Posterior vena cava (tissue), 2 donors: ENCODE measurements at regions not wholly inside any gene's neighbourhood (a gene's known extent, or its start where the extent isn't known, plus 50 kb on each side); places are given as distances from the start of the nearest gene placed in this dataset.

ENCODE experiments used
- DNase-seq: peaks from one replicate; pipeline ENCODE4 v3.0.0-alpha.2; 2020; ENCODE audit warnings: low spot score
- intact Hi-C, 2 donors: fragments of 100-400 bp; cut with DNase I; formaldehyde crosslinking; loops; one replicate each; pipeline versions ENCODE4 v1.14.1 to v1.14.2; 2022 to 2023
- donor health status: DM: yes; HTN: yes; CAD: no.
- donor health status: DM: yes; HTN: yes; CAD: no.

DNA sequence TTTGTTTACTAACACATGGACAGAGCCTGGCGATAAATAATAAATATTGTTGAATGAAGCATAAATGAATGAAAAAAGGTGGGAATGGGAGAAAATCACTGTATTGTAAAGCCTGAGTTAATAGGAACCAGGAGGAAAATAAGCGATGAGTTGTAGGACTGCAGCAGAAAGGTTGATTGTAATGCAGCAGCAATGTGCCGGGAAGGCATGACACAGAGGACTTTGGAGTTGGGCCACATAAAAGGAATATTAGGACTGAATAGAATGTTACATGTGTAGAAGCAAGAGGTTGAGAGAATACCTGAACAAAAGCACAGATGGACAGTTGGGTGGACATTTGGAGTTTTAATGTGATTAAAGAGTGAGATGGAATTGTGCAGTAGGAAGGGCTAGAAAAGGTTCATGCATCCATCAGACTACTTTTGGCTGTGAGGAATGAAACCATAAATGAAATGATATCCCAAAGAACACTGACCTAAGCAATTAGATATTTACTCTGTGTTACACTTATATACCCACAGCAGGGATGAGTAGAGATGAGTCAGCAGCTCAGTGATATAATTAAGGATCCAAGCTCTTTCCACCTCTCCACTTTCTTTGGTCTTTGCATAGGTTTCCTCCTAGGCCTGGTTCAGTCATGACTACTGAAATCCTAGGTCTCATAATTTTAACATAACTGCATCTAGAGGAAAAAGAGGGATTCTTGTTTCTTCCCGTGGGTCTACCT lies 55.4 kb downstream of the CCER1 start:
- intact Hi-C loops: no loop called here
- no peak for DNase-seq

DNA sequence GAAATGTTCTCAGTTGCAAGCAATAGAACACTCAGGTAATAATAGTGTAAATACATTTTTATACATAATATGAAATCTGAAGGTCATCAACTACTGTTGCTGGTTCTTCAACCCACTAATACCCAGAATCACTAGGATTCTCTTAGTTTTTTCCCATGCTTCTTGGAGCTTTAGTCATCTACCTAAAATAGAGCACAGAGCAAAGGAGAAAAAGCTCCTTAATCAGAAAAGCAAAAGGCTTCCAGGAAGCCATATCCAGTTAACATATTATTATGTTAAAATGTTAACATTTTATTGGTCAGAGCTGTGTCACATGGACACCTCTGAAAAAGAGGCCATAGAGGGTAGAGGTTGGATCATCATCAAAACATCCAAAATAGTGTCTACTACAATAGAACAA lies 57.0 kb downstream of the CCER1 start:
- intact Hi-C loops: no loop called here
- DNase-seq: no peak

DNA sequence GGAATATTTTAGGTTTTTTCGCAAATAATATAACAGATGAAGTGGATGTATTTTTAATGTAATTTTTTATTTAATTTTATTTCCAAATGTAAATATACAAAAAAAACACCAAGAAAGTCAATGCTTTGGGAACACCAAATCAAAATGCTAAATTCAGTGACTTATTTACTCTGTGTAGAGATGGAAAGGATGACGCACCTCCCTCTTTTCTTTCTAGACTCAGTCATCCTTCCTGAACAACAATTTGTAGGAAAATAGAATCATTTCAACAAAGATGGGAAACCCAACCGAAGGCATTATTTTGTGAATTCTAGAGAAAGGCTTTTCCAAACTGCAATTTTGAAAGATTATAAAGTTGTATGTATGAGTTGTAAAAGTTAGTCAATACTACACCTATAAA lies 57.7 kb downstream of the CCER1 start:
- intact Hi-C loops: no loop called here
- no peak for DNase-seq

DNA sequence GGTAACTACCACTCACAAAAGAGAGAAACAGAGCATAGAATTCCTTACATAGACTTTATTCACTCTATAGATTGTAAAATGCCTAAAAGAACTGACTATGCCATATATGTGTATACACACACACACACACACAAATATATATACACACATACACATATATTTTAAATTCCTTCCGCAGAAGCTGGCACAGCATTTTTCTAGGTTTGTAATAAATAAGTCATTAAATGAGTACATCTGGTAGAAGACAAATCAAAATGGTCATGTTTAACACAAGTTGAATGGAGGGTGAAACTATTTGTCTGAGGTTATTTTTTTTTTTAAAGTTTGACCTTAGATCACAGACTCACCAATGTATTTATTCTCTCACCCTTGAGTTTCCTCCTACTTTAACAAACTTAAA lies 58.2 kb downstream of the CCER1 start:
- intact Hi-C loops: no loop called here
- DNase-seq: no peak

DNA sequence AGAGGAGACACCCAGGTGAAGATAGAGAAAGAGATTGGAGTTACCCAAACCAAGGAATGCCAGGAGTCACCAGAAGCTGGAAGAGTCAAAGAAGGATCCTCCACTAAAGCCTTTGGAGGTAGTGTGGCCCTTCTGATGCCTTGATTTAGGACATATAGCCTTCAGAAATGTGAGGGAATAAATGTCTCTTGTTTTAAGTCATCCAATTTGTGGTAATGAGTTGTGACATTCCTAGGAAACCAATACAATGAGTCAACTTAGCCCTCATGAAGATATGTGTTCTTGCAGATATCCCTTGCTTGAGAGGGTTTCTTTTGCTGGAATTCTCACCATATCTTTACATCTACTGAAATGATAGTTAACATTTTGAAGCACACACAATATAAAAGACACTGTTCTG lies 58.8 kb downstream of the CCER1 start:
- DNase-seq: no peak
- intact Hi-C loops: no loop called here

DNA sequence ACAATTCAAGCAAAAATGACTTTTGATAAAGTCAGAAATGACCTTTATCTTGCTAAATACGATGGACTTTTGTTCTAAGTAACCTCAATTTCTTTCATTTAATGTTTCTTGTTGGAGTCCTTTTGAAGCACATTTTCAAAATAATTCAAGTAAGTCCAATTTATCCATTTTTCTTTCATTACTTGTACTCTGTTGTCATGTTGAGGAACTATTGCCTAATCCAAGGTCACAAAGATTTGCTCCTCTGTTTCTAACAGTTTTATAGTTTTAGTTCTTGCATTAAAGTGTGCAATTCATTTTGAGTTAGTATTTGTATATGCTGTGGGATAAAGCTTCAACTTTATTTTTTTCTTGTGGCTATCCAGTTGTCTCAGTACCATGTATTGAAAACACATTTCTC lies 66.7 kb downstream of the CCER1 start:
- intact Hi-C loops: no loop called here
- DNase-seq: no peak

DNA sequence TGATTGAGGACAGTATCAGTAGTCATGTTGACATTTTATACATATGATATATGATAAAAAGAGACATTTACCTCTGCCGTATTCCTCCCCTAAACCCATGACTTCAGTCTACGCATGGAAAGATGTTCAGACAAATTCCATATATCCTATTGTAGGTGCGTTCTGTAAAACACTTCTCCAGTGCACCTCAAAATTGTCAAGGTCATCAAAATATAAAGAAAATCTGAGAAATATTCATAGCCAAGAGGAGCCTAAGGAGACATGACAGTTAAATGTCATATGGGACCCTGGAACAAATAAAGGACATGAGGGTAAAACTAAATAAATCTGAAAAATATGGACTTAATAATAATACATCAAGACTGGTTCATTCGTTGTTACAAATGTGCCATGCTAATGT lies 71.5 kb downstream of the CCER1 start:
- no peak for DNase-seq
- intact Hi-C loops: no loop called here

DNA sequence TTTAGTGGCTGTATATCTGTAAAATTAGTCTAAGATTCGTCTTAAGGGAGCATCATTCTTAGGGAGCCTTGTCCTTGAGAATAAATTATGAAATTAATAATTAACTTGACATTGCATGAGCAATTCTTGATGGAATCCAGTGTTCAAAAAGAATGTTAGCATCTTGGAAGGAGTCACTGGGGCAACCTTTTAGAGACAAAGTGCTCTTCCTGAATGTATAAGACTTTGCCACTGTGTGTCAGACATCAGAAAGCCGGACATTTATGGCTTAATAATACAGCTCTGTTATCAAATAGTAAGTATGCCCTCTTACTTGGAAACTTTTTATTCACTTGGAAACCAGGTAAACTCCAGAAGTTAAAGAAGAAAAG lies 83.3 kb downstream of the CCER1 start:
- DNase-seq: no peak
- intact Hi-C loops: no loop called here

DNA sequence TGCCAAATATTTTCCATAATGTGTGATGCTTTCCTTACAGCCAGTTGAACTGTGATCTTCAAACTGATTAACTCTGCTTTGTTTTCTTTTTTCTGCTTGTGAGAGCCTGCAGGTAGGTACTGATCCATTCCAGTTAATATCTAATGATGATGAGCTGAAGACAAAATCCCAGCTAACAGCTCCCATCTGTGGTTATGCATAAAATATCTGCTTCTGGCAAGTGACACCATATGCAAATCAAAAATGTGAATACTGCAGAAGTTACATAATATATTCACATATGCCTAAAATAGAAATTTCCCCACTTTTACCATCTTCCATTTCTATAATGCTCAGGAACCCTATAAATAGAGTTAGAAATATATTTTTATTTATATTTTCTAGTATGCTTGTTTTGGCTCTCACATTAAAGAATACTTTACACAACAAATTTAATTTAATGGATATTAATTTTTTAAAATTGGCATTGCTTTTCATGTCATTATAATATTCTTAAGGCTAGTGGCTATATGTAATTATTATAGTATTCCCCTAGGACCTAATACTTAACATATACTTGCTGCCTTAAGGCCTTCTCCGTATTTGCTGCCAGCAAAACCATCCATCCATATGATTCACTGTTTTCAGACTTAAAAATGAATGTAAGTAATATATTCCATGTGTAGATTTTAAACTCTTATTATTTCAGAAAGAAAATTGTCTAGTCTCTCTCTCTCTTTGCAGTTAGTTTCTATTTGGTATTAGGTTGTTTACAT lies 83.8 kb downstream of the CCER1 start:
- intact Hi-C loops: no loop called here
- DNase-seq: no peak

DNA sequence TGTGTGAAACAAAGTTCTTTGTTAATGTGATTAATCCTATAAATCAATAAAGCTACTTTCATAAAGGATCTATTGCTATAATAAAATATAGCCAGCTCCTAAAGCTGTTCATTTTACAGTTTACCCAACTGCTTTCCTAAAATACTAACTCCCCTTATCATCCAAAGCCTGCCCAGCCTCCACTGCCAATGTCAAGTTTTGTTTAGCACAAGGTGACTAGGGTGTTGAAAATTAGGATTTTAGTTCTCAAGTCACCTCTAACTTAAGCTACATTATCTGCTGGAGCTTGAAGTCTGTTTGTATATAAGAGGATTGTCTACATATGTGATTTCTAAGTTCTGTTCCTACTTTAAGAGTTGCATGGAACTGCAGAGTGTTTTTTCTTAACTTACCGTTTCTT lies 86.3 kb downstream of the CCER1 start:
- intact Hi-C loops: no loop called here
- no peak for DNase-seq

DNA sequence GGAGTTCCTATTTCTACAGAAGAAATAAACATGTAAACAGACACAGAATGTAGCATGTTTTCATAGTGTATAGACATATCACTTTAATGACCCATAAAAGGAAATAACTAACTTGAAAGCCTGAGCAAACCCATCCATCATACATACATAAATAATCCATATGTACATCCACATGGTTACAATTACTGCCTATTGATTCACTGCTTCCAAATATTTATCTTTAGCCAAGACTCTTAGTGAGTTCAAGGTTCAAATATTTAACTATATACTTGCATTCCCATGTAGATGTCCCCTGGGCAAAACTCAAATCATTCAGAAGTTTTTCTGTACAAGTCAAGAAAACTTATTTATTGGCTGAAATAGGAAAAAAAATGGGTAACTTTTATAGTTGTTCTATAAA lies 95.4 kb downstream of the CCER1 start:
- DNase-seq: no peak
- intact Hi-C loops: no loop called here

DNA sequence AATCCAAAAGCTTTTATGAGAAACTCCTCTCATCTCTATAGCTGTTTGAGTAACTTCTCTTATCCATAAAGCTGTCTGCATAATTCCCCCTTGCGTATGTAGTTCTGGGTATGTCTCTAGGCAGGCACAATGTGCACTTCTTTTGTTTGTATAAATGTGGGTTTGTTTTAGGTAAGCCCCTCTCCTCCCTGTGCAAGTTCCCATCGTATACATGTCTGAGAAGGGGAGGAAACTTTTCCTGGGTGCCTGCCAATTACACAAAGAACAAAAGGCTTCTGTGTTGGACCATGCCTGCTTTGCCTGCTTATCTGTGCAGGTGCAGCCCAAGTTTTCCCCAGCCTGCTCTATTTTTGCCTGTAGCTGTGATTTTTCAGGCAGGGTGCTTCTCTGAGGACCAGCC lies 96.7 kb downstream of the CCER1 start:
- DNase-seq: no peak
- intact Hi-C loops: no loop called here

DNA sequence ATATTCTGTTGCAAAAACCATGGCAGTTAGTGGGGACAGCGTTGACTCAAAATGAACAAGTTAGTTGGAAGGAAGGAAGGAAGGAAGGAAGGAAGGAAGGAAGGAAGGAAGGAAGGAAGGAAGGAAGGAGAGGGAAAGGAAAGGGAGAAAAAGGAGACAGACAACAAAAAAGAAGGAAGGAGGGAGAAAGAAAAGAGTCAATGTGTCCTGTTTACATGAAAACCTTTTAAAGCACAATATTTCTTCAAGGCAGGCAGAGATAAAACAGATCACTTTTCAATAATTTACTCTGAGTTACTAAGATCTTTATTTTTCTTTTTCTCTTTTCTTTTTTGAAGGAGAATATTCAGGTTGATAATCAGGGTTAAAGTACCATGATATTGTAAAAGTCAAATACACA lies 99.4 kb downstream of the CCER1 start:
- no peak for DNase-seq
- intact Hi-C loops: no loop called here

DNA sequence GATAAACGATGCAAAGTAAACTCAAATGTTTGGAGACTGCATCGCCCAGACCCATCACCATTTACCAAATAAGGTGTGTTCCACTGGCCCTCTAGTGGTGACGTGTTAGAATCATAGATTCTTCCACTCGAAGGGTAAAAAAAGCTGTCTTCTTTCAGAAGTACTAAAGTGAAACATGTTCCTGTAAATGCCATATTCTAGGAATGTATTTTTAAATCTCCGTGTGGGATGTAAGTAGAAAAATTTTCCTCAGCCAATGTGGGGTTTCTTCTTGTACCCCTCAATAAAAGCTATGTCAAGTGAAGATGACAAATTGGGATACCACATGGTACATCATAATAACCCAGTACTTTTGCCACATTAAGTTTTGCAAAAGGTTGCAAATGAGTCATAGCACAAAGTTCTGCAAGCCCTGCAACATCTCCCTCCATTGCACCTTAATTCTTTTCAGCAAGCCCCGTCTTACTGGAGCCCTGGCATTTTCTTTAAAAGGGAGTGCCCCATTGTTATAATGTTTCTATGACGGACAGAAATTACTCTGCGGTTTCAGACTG lies 100.8 kb downstream of the CCER1 start:
- intact Hi-C loops: no loop called here
- DNase-seq: no peak

DNA sequence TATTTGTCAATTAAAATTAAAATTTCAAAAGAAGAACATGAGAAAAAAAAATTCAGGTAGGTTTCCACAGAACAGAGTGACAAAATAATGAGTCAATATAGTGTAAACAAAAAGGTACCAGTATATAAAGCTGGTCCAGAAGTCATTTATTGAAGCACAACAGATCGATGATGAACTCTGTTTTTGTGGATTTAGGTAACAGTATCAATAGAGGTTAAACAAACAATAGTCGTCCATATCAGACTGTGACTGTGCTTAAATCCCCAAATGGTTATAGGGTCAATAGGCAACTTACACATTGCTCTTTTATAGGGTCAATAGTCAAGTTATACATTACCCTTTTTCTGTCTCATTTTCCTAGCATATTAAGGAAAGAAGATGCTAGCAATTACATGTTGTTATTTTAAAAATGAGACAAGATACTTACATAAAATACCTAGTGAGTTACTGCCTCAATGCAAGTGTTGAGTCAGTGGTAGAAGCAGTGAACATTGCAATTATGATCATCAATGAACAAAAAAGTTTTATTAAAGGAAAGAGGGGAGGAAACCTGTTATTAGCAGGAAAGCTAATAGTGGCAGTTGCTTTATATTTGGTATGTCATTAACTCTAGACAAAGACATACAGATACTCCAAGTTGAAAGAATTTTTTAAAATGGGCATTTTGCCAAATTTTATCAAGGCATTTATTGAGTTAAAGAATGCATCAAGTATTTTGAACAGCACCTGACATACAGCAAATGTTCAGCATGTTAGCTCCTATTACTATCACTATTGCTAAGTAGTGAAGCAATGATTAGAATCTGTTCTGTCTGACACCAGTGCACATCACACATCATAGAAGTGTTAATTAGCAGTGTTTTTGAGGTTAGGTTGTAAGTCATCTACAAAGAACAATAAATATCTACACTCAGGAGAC lies 102.9 kb downstream of the CCER1 start:
- intact Hi-C loops: no loop called here

DNA sequence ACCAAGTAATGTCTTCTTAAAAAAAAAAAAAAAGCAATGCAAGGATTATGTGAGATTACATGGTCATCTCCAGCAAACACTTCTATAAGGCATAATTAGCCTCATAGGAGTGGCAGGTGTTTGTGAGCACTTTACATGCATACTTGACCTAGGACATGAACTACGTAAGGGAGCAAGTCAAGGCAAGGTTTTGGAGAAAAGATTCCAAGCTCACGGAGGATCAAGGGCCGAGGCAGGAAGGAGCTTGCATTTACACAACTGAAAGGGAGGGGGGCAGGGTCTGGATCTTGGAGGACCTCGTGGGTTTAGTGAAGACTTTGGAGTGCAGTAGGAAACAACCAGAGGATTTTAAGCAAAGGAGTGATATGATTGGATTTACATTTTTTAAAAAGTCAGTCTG lies 112.5 kb downstream of the CCER1 start:
- intact Hi-C loops: no loop called here
- no peak for DNase-seq

More for the DNA sequence above, 102.9 kb downstream of the CCER1 start:
- no peak for DNase-seq

DNA sequence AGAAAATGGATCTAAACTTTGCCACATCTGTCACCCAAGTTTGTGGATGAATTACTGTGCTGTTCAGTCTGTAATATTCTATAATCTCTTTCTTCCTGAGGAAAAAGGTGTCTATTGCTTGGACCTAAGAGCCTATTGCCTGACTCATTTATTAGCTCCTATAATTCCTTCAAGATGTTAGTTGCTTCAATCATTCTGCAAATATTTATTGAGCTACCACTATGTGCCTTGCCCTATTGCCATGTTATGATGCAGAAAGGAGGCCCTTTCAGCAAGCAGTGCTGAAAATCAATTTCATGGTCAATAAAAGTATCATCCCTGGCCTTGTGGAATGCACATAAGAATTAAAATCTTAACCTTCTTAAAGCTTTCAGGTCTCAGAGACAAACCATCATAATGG lies 113.6 kb downstream of the CCER1 start:
- DNase-seq: no peak
- intact Hi-C loops: no loop called here

DNA sequence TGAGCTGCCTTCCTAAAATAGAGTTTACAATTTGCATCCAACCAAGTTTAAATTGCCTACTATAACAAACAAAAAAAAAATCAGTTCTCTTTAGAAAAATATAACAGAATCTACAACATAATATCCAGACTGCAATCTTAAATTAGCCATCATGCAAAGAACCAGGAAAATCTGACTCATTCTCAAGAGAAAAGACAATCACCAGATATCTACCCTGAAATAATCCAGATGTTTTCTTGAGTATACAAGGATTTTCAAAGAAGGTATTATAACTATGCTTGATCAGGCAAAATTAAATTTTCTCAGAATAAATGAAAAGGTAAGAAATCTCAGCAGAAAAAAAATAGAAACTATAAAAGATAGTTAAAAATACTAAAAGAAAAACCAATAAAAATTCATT lies 115.6 kb downstream of the CCER1 start:
- no peak for DNase-seq
- intact Hi-C loops: no loop called here

DNA sequence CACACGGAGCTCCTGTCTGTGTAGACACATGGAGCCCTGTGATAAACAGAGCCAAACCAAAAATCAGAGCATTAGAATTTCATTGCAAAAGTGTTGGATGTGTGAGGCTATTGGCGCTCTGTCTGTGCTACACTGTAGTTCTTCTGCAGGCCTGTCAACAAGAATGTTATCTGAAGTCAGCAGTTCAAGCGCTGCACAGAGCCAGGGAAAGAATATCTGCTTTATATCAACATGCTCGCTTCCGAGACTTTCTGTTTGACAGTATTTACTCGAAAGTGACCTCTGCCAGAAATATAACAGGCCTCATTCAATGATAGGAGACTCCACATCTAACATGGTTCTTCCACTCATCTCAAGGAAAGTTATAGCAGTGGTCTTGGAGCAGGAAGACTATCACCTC lies 118.3 kb downstream of the CCER1 start:
- intact Hi-C loops: no loop called here
- no peak for DNase-seq

DNA sequence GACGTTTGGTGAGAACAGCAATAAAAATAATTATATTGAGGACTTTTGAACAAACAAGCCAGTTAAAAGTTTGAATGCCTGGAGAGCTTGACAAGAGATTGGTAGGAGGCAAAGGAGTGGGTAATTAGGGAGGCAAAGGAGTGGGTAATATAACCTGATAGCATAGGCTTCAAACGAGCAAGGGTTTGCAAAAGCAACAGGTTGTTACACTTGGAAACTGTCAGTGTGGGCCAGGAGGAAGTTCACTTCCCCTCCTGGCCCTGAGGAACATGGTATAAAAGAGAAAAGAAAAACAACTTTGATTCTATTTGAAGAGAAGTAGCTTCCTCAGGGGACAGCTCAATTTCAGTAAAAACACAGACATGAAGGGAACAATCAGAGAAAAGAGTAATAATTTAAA lies 121.7 kb downstream of the CCER1 start:
- intact Hi-C loops: no loop called here
- no peak for DNase-seq
